Stomach (tissue), 8 donors: ENCODE measurements at regions not wholly inside any gene's neighbourhood (a gene's known extent, or its start where the extent isn't known, plus 50 kb on each side); places are given as distances from the start of the nearest gene placed in this dataset.

Experiments
- DNase-seq, 2 donors: peaks; one replicate each; pipeline versions ENCODE4 v3.0.0 to v3.0.0-alpha.2; 2013 to 2019
- H3K27ac ChIP-seq, 5 donors: fragments of 200-600 bp in 4 of 5; sonication (generic) in 4 of 5; one replicate each; pipeline ENCODE4 v1.5.1; 2013 to 2019; ENCODE audit warnings: mild to moderate bottlenecking in 1 of 5, moderate library complexity in 1 of 5
- H3K27me3 ChIP-seq, 3 donors: fragments of 200-600 bp; sonication (generic); one replicate each; pipeline ENCODE4 v1.5.1; 2017 to 2019; ENCODE audit warnings: mixed run types in 1 of 3
- H3K36me3 ChIP-seq, 4 donors: fragments of 200-600 bp; sonication (generic); 1 replicate in 3 of 4; 2 replicates in 1 of 4; pipeline ENCODE4 v1.5.1; 2016 to 2019
- H3K4me1 ChIP-seq, 4 donors: fragments of 200-600 bp; sonication (generic); one replicate each; pipeline ENCODE4 v1.5.1; 2016 to 2019
- H3K4me3 ChIP-seq, 4 donors: fragments of 200-600 bp; sonication (generic) in 3 of 4; one replicate each; pipeline ENCODE4 v1.5.1; 2016 to 2019; ENCODE audit warnings: mild to moderate bottlenecking in 1 of 4
- H3K9me3 ChIP-seq, 4 donors: fragments of 200-600 bp; sonication (generic); one replicate each; pipeline ENCODE4 v1.5.1; 2016 to 2019
- CTCF ChIP-seq, 7 experiments: fragments of 450-650 bp in 4 of 7; fragments of 200-600 bp in 3 of 7; sonication (generic) in 3 of 7; IDR thresholded peaks; one replicate each; pipeline ENCODE4 v1.5.1; 2016 to 2019; ENCODE audit warnings: antibody characterized with exemption in 7 of 7, control low read depth in 2 of 7, mild to moderate bottlenecking in 1 of 7
- EP300 ChIP-seq: sonication (generic); formaldehyde crosslinking; IDR thresholded peaks from one replicate; pipeline ENCODE4 v1.6.1; 2017; ENCODE audit warnings: antibody characterized with exemption
- POLR2A ChIP-seq, 4 donors: fragments of 450-650 bp; IDR thresholded peaks; one replicate each; pipeline ENCODE4 v1.6.1; 2016; ENCODE audit warnings: antibody characterized with exemption in 4 of 4, control low read depth in 2 of 4, mild to moderate bottlenecking in 1 of 4, moderate library complexity in 1 of 4
- POLR2AphosphoS5 ChIP-seq, 3 donors: sonication (generic); formaldehyde crosslinking; IDR thresholded peaks; one replicate each; pipeline ENCODE4 v1.6.1; 2016; ENCODE audit warnings: antibody characterized with exemption in 3 of 3
- WGBS, 5 donors: extraction: QIAGEN DNeasy Blood & Tissue Kit in 3 of 5; methylation state at CpG; one replicate each; pipeline versions ENCODE4 v1.1.5 to v1.1.7; 2013 to 2018; 5-methylcytosine and 5-hydroxymethylcytosine counted together
- intact Hi-C: fragments of 100-400 bp; cut with DNase I; formaldehyde crosslinking; loops from one replicate; pipeline ENCODE4 v1.15.1; 2023; ENCODE audit warnings: low total_unique reads
- donor health status: healthy with polysubstance abuse.
- donor health status: Bipolar disorder and iron deficiency.
- donor health status: healthy.

- Histone ChIP-seq H3K36me3 (no peaks in the 10 kb centered on the region), H3K9me3 (no peaks in the 10 kb centered on the region), H3K27me3 (no peaks in the 10 kb centered on the region), H3K4me1 (no peaks in the 10 kb centered on the region), H3K4me3 (no peak overlapping the region), H3K27ac (no peak overlapping the region)
- DNase-seq: no peak
- intact Hi-C loops: no loop called here
- 87 to 89% (median 89%) methylated on average over 5 of the region's 5 CpGs for WGBS, 5 donors
- TF ChIP-seq EP300 (no peak), CTCF (IDR thresholded peaks at IDR 0.05) (no peak), POLR2AphosphoS5 (IDR thresholded peaks at IDR 0.05) (no peak), POLR2A (IDR thresholded peaks at IDR 0.05) (no peak)
Observed at GRCh38 chr7:84612981-84613681, 418.5 kb upstream of the SEMA3A start.

- WGBS, 5 donors: 62 to 73% (median 69%) methylated on average over 2 of the region's 2 CpGs
- H3K4me3 ChIP-seq: no peak overlapping the region
- TF ChIP-seq POLR2AphosphoS5 (IDR thresholded peaks at IDR 0.05) (no peak), EP300 (no peak), POLR2A (IDR thresholded peaks at IDR 0.05) (no peak)
- intact Hi-C loops: no loop called here
- no peaks in the 10 kb centered on the region for H3K27me3 ChIP-seq
- H3K27ac ChIP-seq: no peak overlapping the region
- H3K4me1 ChIP-seq: no peaks in the 10 kb centered on the region
- no peaks in the 10 kb centered on the region for H3K36me3 ChIP-seq
- DNase-seq: no peak
- H3K9me3 ChIP-seq: no peaks in the 10 kb centered on the region
Observed at GRCh38 chr7:84611391-84611790, 416.8 kb upstream of the SEMA3A start.

- intact Hi-C loops: no loop called here
- no peak for DNase-seq
- H3K4me1 ChIP-seq: no peaks in the 10 kb centered on the region
- no peak overlapping the region for H3K4me3 ChIP-seq
- WGBS, 5 donors: 87 to 94% (median 90%) methylated on average over 4 of the region's 4 CpGs
- no peaks in the 10 kb centered on the region for H3K9me3 ChIP-seq
- H3K27me3 ChIP-seq: no peaks in the 10 kb centered on the region
- no peak overlapping the region for H3K27ac ChIP-seq
- no peaks in the 10 kb centered on the region for H3K36me3 ChIP-seq
- TF ChIP-seq POLR2AphosphoS5 (IDR thresholded peaks at IDR 0.05) (no peak), POLR2A (IDR thresholded peaks at IDR 0.05) (no peak), EP300 (no peak), CTCF (IDR thresholded peaks at IDR 0.05) (no peak)
Observed at GRCh38 chr7:84610390-84610789, 415.8 kb upstream of the SEMA3A start.

GRCh38 chr7:84605301-84605700 is 410.7 kb upstream of the SEMA3A start:
- 71 to 81% (median 76%) methylated on average over 2 of the region's 2 CpGs for WGBS, 5 donors
- DNase-seq: no peak

More at GRCh38 chr7:84605301-84605700, 410.7 kb upstream of the SEMA3A start:
- no peaks in the 10 kb centered on the region for H3K4me1 ChIP-seq
- TF ChIP-seq EP300 (no peak), POLR2A (IDR thresholded peaks at IDR 0.05) (no peak), CTCF (IDR thresholded peaks at IDR 0.05) (no peak), POLR2AphosphoS5 (IDR thresholded peaks at IDR 0.05) (no peak)
- no peaks in the 10 kb centered on the region for H3K27me3 ChIP-seq
- intact Hi-C loops: no loop called here
- no peak overlapping the region for H3K27ac ChIP-seq
- H3K9me3 ChIP-seq: peaks cover 0 to 14% (median 7%) of the 10 kb centered on the region in 4 donors
- H3K4me3 ChIP-seq: no peak overlapping the region
- H3K36me3 ChIP-seq: no peaks in the 10 kb centered on the region
